DND-41 (cell line): ENCODE measurements at regions not wholly inside any gene's neighbourhood (a gene's known extent, or its start where the extent isn't known, plus 50 kb on each side); places are given as distances from the start of the nearest gene placed in this dataset.

Experiments
- ATAC-seq: fragments of 200-7000 bp; cut with Tn5 transposase; 3 replicates; pipeline ENCODE4 v1.9.1; 2021; ENCODE audit warnings: low read depth; ENCODE audit not compliant: insufficient read depth
- DNase-seq: peaks from one replicate; pipeline ENCODE4 v3.0.0-alpha.2; 2020
- H2AFZ ChIP-seq: 2 replicates; pipeline ENCODE4 v1.6.0; 2012; ENCODE audit warnings: low read depth, low read length
- H3K27ac ChIP-seq: 2 replicates; pipeline ENCODE4 v1.5.1; 2012; ENCODE audit warnings: low read length, inconsistent platforms
- H3K27me3 ChIP-seq: fragments of 200-600 bp; sonication (generic); 2 replicates; pipeline ENCODE4 v1.6.0; 2012; ENCODE audit warnings: low read length, mild to moderate bottlenecking, inconsistent platforms; ENCODE audit not compliant: insufficient read depth, poor library complexity
- H3K36me3 ChIP-seq: 2 replicates; pipeline ENCODE4 v1.5.1; 2012; ENCODE audit warnings: low read length, inconsistent platforms; ENCODE audit not compliant: insufficient read depth
- H3K4me1 ChIP-seq: 2 replicates; pipeline ENCODE4 v1.5.1; 2012; ENCODE audit warnings: mild to moderate bottlenecking, low read length; ENCODE audit not compliant: insufficient read depth
- H3K4me2 ChIP-seq: 2 replicates; pipeline ENCODE4 v1.6.0; 2012; ENCODE audit warnings: mild to moderate bottlenecking, moderate library complexity, low read length, inconsistent platforms; ENCODE audit not compliant: insufficient read depth
- H3K4me3 ChIP-seq, 2 experiments: fragments of 200-600 bp in 1 of 2; shearing (Covaris generic) in 1 of 2; 2 replicates each; pipeline ENCODE4 v1.5.1; 2012 to 2016; ENCODE audit warnings: inconsistent platforms in 2 of 2, low read length in 2 of 2, mild to moderate bottlenecking in 2 of 2, low read depth in 1 of 2, moderate library complexity in 1 of 2
- H3K79me2 ChIP-seq: 2 replicates; pipeline ENCODE4 v1.6.0; 2012; ENCODE audit warnings: low read length, inconsistent platforms; ENCODE audit not compliant: insufficient read depth
- H3K9ac ChIP-seq: 2 replicates; pipeline ENCODE4 v1.6.0; 2012; ENCODE audit warnings: low read depth, mild to moderate bottlenecking, inconsistent platforms, low read length, moderate library complexity
- H3K9me3 ChIP-seq: 2 replicates; pipeline ENCODE4 v1.5.1; 2012; ENCODE audit warnings: low read length, moderate library complexity, mild to moderate bottlenecking, inconsistent platforms; ENCODE audit not compliant: insufficient read depth, severe bottlenecking
- H4K20me1 ChIP-seq: 2 replicates; pipeline ENCODE4 v1.6.0; 2012; ENCODE audit warnings: low read length; ENCODE audit not compliant: insufficient read depth
- EZH2 ChIP-seq: IDR thresholded peaks from 3 replicates; pipeline ENCODE4 v1.6.1; 2012; ENCODE audit warnings: borderline replicate concordance, low read depth, mild to moderate bottlenecking, moderate library complexity, low read length, inconsistent platforms; ENCODE audit not compliant: severe bottlenecking
- TF ChIP-seq, protein P1 (sequence below): IDR thresholded peaks from 2 replicates; pipeline ENCODE4 v1.5.1; 2012; ENCODE audit warnings: borderline replicate concordance, low read length, moderate library complexity, mild to moderate bottlenecking; ENCODE audit not compliant: poor library complexity, severe bottlenecking; ENCODE audit errors: extremely low read depth

DNA sequence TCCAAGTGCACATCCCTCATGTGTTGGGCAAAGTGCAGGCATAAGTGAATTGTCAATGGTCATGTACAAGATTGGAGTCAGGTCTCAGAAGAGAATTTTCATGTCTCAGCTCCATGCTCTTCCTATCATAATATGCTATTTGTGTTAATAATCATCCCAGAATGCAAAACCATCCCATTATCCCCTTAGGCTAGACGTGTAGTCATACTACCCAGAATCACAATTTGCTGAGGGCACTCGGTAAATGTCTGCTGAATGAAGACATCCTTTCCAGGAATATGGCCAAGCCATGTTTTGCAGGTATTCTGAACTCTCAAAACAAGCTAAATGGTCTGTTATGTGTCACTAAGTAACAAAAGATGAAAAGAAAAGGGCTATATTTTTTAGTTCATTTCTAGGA, 263.8 kb downstream of the RAD51AP2 start:
- no peak for DNase-seq
- ATAC-seq, result no peak
- Histone ChIP-seq H3K4me3 (no peak overlapping the region), H4K20me1 (no peaks in the 10 kb centered on the region), H2AFZ (no peak overlapping the region), H3K9ac (no peak overlapping the region), H3K4me1 (no peaks in the 10 kb centered on the region), H3K9me3 (no peaks in the 10 kb centered on the region), H3K27ac (no peak overlapping the region), H3K4me2 (no peak overlapping the region), H3K27me3 (no peaks in the 10 kb centered on the region), H3K79me2 (no peaks in the 10 kb centered on the region), H3K36me3 (no peaks in the 10 kb centered on the region)
- TF ChIP-seq, protein P1, sequence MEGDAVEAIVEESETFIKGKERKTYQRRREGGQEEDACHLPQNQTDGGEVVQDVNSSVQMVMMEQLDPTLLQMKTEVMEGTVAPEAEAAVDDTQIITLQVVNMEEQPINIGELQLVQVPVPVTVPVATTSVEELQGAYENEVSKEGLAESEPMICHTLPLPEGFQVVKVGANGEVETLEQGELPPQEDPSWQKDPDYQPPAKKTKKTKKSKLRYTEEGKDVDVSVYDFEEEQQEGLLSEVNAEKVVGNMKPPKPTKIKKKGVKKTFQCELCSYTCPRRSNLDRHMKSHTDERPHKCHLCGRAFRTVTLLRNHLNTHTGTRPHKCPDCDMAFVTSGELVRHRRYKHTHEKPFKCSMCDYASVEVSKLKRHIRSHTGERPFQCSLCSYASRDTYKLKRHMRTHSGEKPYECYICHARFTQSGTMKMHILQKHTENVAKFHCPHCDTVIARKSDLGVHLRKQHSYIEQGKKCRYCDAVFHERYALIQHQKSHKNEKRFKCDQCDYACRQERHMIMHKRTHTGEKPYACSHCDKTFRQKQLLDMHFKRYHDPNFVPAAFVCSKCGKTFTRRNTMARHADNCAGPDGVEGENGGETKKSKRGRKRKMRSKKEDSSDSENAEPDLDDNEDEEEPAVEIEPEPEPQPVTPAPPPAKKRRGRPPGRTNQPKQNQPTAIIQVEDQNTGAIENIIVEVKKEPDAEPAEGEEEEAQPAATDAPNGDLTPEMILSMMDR, result no peak
- TF ChIP-seq EZH2, result no peak

DNA sequence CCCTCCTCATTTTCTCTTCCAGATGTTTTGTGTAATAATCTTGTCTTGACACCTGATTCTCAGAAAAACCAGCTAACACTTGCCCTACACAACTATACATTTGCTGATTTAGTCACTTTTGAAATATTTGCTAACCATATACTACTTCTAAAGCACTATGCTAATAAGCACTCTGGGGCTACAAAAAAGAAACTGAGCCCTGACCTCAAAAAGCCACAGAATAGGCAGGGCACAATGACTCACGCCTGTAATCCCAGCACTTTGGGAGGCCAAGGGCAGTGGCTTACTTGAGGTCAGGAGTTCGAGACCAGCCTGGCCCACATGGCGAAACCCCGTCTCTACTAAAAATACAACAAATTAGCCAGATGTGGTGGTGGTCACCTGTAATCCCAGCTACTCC, 266.0 kb downstream of the RAD51AP2 start:
- no peak overlapping the region for H3K4me3 ChIP-seq
- no peaks in the 10 kb centered on the region for H3K36me3 ChIP-seq
- H2AFZ ChIP-seq, result no peak overlapping the region
- H3K27me3 ChIP-seq, result no peaks in the 10 kb centered on the region
- H3K79me2 ChIP-seq, result no peaks in the 10 kb centered on the region
- H3K9ac ChIP-seq, result no peak overlapping the region
- TF ChIP-seq, protein P1, result no peak
- TF ChIP-seq EZH2, result no peak
- H4K20me1 ChIP-seq, result no peaks in the 10 kb centered on the region
- H3K4me1 ChIP-seq, result no peaks in the 10 kb centered on the region
- DNase-seq, result no peak
- no peak overlapping the region for H3K4me2 ChIP-seq
- no peaks in the 10 kb centered on the region for H3K9me3 ChIP-seq
- H3K27ac ChIP-seq, result no peak overlapping the region
- no peak for ATAC-seq

DNA sequence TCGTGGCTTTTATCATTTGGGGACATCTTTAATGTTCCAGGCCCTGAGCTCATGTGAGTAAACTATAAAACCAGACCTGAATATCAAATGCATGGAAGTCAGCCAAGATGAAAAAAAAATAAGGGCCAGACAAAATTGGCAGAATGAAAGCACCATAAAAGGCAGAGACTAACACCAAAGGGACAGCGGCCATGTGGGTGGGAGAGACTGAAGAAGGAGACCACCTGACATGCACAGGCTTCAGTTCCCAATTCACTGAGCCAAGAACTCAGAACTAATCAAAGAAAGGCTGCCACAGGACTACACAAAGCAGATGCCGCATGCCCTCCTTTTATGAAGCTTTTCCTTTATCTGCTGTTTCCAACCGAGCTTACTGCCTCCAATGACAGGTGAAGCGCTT, 267.1 kb downstream of the RAD51AP2 start:
- no peaks in the 10 kb centered on the region for H3K27me3 ChIP-seq
- H3K36me3 ChIP-seq, result no peaks in the 10 kb centered on the region
- no peak overlapping the region for H3K27ac ChIP-seq
- H2AFZ ChIP-seq, result no peak overlapping the region
- no peaks in the 10 kb centered on the region for H3K79me2 ChIP-seq
- no peaks in the 10 kb centered on the region for H3K4me1 ChIP-seq
- no peak overlapping the region for H3K9ac ChIP-seq
- DNase-seq, result no peak
- no peak overlapping the region for H3K4me3 ChIP-seq
- H4K20me1 ChIP-seq, result no peaks in the 10 kb centered on the region
- H3K4me2 ChIP-seq, result no peak overlapping the region
- TF ChIP-seq EZH2, result no peak
- TF ChIP-seq, protein P1, result no peak
- no peak for ATAC-seq
- no peaks in the 10 kb centered on the region for H3K9me3 ChIP-seq

DNA sequence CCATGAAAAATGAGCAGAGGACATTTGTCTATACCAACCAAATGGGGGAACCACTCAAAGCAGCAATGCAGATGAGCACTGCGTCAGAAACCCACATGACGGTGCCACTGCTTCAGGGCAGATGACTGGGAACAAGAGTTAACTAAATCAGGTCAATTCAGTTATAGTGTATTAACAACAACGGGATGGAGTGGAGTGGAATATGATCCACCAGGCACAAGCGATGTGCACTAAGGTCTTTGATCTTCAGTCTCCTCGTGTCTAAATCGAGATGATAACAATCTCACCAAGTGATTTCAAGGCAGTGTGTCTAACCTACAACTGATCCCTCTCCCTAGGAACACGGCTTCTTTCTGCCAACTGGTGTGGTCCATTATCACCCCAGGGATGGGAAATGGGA, 269.0 kb downstream of the RAD51AP2 start:
- DNase-seq, result no peak

More for the DNA sequence above, 269.0 kb downstream of the RAD51AP2 start:
- Histone ChIP-seq H3K27me3 (no peaks in the 10 kb centered on the region), H3K27ac (no peak overlapping the region), H3K4me3 (no peak overlapping the region), H3K4me1 (no peaks in the 10 kb centered on the region), H3K79me2 (no peaks in the 10 kb centered on the region), H3K9me3 (no peaks in the 10 kb centered on the region), H4K20me1 (no peaks in the 10 kb centered on the region), H3K9ac (no peak overlapping the region), H3K4me2 (no peak overlapping the region), H3K36me3 (no peaks in the 10 kb centered on the region), H2AFZ (no peak overlapping the region)
- no peak for ATAC-seq
- no peak for TF ChIP-seq EZH2
- TF ChIP-seq, protein P1, result no peak
